Endothelial cell (in vitro differentiated cells): ENCODE measurements at regions not wholly inside any gene's neighbourhood (a gene's known extent, or its start where the extent isn't known, plus 50 kb on each side); places are given as distances from the start of the nearest gene placed in this dataset.
"Not testable (repeated sequence)": the region's sequence is repeated elsewhere in the genome, so short reads cannot be mapped to it uniquely, and the experiment has no call there.

Experiments used
- DNase-seq: peaks from one replicate; pipeline ENCODE4 v3.0.0; 2021; ENCODE audit warnings: low spot score
- H3K27ac Mint-ChIP-seq: one replicate; pipeline ENCODE4 v1.8.0; 2021; ENCODE audit warnings: mixed read lengths, inconsistent platforms; ENCODE audit not compliant: unreplicated experiment
- H3K27me3 Mint-ChIP-seq: one replicate; pipeline ENCODE4 v1.8.0; 2021; ENCODE audit warnings: mild to moderate bottlenecking, moderate library complexity, mixed read lengths, inconsistent platforms; ENCODE audit not compliant: unreplicated experiment
- H3K36me3 Mint-ChIP-seq: one replicate; pipeline ENCODE4 v1.8.0; 2021; ENCODE audit warnings: mild to moderate bottlenecking, low read depth, mixed read lengths, inconsistent platforms; ENCODE audit not compliant: unreplicated experiment
- H3K4me1 Mint-ChIP-seq: one replicate; pipeline ENCODE4 v1.8.0; 2021; ENCODE audit warnings: mild to moderate bottlenecking, mixed read lengths, inconsistent platforms; ENCODE audit not compliant: unreplicated experiment
- H3K4me3 Mint-ChIP-seq: one replicate; pipeline ENCODE4 v1.8.0; 2021; ENCODE audit warnings: mild to moderate bottlenecking, mixed read lengths, inconsistent platforms; ENCODE audit not compliant: unreplicated experiment
- H3K9me3 Mint-ChIP-seq: one replicate; pipeline ENCODE4 v1.8.0; 2021; ENCODE audit warnings: mixed read lengths, inconsistent platforms; ENCODE audit not compliant: unreplicated experiment
- CTCF ChIP-seq: fragments of 200-600 bp; sonication (generic); IDR thresholded peaks from one replicate; pipeline ENCODE4 v1.5.0; 2021; ENCODE audit warnings: antibody characterized with exemption; ENCODE audit not compliant: unreplicated experiment

- H3K4me3 Mint-ChIP-seq, result no peak overlapping the region
- DNase-seq, result no peak
- no peaks in the 10 kb centered on the region for H3K9me3 Mint-ChIP-seq
- no peaks in the 10 kb centered on the region for H3K36me3 Mint-ChIP-seq
- no peak overlapping the region for H3K27ac Mint-ChIP-seq
- H3K4me1 Mint-ChIP-seq, result no peaks in the 10 kb centered on the region
- TF ChIP-seq CTCF, result no peak
- H3K27me3 Mint-ChIP-seq, result peaks cover 1% of the 10 kb centered on the region
These were observed 846.6 kb downstream of the MCTP2 start for GRCh38 chr15:95078003-95078402.

GRCh38 chr15:95080228-95080627 is 848.9 kb downstream of the MCTP2 start:
- H3K27me3 Mint-ChIP-seq, H3K27ac Mint-ChIP-seq, H3K9me3 Mint-ChIP-seq, DNase-seq, H3K36me3 Mint-ChIP-seq, H3K4me1 Mint-ChIP-seq, H3K4me3 Mint-ChIP-seq: not testable (repeated sequence)

- peaks cover 2% of the 10 kb centered on the region for H3K4me1 Mint-ChIP-seq
- DNase-seq, result no peak
- no peaks in the 10 kb centered on the region for H3K27me3 Mint-ChIP-seq
- H3K27ac Mint-ChIP-seq, result no peak overlapping the region
- no peaks in the 10 kb centered on the region for H3K9me3 Mint-ChIP-seq
- TF ChIP-seq CTCF, result no peak
- no peaks in the 10 kb centered on the region for H3K36me3 Mint-ChIP-seq
- H3K4me3 Mint-ChIP-seq, result no peak overlapping the region
These were observed 853.7 kb downstream of the MCTP2 start for GRCh38 chr15:95085056-95085455.

DNA sequence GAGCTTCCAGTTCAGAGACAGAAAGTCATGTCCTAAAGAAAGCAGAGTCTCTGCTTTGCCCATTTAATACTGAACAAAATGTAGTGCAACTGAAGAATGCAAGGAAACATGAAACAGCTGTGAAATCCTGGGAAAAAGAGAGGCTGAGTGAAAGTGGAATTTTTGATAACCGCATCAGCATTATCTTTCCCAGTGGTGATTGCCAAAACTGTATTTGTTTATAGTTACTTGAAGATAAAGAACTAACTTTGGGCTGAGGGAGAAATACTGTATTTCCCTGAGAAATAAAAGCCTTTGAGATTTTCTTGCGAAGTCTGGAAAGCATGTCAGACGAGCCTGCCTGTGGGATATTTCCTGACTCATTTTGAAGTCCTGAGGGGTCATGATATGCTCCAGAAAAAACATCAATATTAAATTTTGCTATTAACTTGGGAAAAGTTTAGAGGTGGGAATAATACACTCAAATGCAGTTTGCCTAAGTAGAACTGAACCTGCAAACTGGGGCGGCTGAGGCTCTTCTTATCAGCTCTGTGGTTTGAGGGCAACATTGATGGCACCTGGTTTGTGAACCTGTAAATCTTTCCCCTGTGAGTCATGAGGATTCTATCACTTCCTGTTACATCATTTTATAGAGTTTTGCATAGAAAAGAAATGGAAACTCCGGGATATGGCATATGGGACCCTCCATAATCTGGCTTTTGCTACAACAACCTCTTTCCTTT is 855.3 kb downstream of the MCTP2 start:
- Mint-ChIP-seq H3K36me3 (no peaks in the 10 kb centered on the region), H3K27ac (no peak overlapping the region), H3K4me3 (no peak overlapping the region), H3K9me3 (no peaks in the 10 kb centered on the region), H3K27me3 (no peaks in the 10 kb centered on the region), H3K4me1 (peaks cover 2% of the 10 kb centered on the region)
- TF ChIP-seq CTCF, result no peak
- no peak for DNase-seq

GRCh38 chr15:95087253-95087609 is 855.9 kb downstream of the MCTP2 start:
- DNase-seq, result no peak
- no peak overlapping the region for H3K4me3 Mint-ChIP-seq
- H3K27me3 Mint-ChIP-seq, result no peaks in the 10 kb centered on the region
- peaks cover 2% of the 10 kb centered on the region for H3K4me1 Mint-ChIP-seq
- H3K9me3 Mint-ChIP-seq, result no peaks in the 10 kb centered on the region
- no peak for TF ChIP-seq CTCF
- no peak overlapping the region for H3K27ac Mint-ChIP-seq
- H3K36me3 Mint-ChIP-seq, result no peaks in the 10 kb centered on the region
